Mesodermal cell (in vitro differentiated cells): ENCODE measurements at regions not wholly inside any gene's neighbourhood (a gene's known extent, or its start where the extent isn't known, plus 50 kb on each side); places are given as distances from the start of the nearest gene placed in this dataset.

Source experiments
- H3K27ac ChIP-seq: 2 replicates; pipeline ENCODE4 v1.7.0; 2013; ENCODE audit warnings: mild to moderate bottlenecking, low read depth, low read length, moderate library complexity; ENCODE audit not compliant: severe bottlenecking
- H3K36me3 ChIP-seq: 2 replicates; pipeline ENCODE4 v1.7.1; 2013; ENCODE audit warnings: mild to moderate bottlenecking, low read length, moderate library complexity; ENCODE audit not compliant: control insufficient read depth, insufficient read depth
- H3K4me1 ChIP-seq: one replicate; pipeline ENCODE4 v1.7.1; 2013; ENCODE audit warnings: mild to moderate bottlenecking, low read length; ENCODE audit not compliant: insufficient read depth, control insufficient read depth, poor library complexity, severe bottlenecking
- H3K4me3 ChIP-seq: 2 replicates; pipeline ENCODE4 v1.7.0; 2013; ENCODE audit warnings: low read length, control low read depth, mild to moderate bottlenecking; ENCODE audit not compliant: insufficient read depth, poor library complexity, severe bottlenecking; ENCODE audit errors: extremely low read depth
- H3K9me3 ChIP-seq: 2 replicates; pipeline ENCODE4 v1.7.1; 2013; ENCODE audit warnings: mild to moderate bottlenecking, low read length, moderate library complexity; ENCODE audit not compliant: control insufficient read depth
- WGBS, 2 experiments: methylation state at CpG; one replicate each; pipeline ENCODE4 v1.1.5; 2013; ENCODE audit warnings: missing lambda C conversion rate in 2 of 2; ENCODE audit not compliant: insufficient coverage in 2 of 2; 5-methylcytosine and 5-hydroxymethylcytosine counted together

- no peak overlapping the region for H3K27ac ChIP-seq
- WGBS, 2 experiments = no CpG with 5 or more reads among the region's 1 CpG
- no peak overlapping the region for H3K4me3 ChIP-seq
- H3K9me3 ChIP-seq = no peaks in the 10 kb centered on the region
- H3K36me3 ChIP-seq = no peaks in the 10 kb centered on the region
- no peaks in the 10 kb centered on the region for H3K4me1 ChIP-seq
Observed at GRCh38 chr3:117822416-117822815, 1112.8 kb downstream of the TUSC7 start.

GRCh38 chr3:117836296-117836695, 1126.7 kb downstream of the TUSC7 start:
- no peaks in the 10 kb centered on the region for H3K4me1 ChIP-seq
- H3K36me3 ChIP-seq = no peaks in the 10 kb centered on the region
- H3K27ac ChIP-seq = no peak overlapping the region
- no peaks in the 10 kb centered on the region for H3K9me3 ChIP-seq
- H3K4me3 ChIP-seq = no peak overlapping the region
- WGBS, 2 experiments = no CpG with 5 or more reads among the region's 1 CpG

DNA sequence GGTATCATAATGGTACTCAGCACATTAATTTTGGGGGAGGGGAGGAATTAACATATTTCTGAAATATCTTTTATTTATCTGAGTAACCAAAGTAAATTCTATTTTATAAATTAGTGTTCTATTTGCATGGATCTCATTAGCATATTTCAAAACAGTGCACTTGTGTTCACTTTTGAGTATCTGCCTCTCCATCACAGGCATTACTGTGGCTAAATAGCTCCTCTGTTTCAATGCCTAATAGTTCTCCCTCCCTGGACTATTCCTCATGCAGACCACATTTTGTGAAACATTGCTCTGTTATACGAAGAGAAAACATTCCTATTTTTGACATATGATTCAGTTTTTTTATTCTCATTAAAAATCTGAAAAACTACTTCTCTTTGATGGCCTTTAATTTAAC, 1127.8 kb downstream of the TUSC7 start:
- no CpG with 5 or more reads among the region's 1 CpG for WGBS, 2 experiments
- no peak overlapping the region for H3K27ac ChIP-seq

DNA sequence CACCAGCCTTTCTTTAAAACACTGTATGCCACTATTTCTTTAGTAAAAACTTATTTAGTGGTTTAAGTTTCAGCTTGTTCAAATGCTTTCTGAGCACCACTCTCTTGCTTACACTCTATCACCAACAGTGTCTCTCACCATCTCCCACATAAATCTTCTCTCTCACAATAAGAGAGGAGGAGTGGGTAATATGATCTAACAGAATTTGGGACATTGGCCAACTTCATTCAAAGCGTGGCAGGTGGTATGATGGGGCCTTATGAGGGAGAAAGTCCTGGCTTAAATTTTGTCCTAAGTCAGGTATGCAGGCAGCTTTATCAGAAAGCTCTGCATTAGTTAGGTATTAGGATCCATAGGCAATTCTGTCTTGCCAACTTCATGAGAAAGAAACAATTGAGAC, 1132.5 kb downstream of the TUSC7 start:
- WGBS, 2 experiments = no CpG with 5 or more reads among the region's 1 CpG
- H3K4me1 ChIP-seq = no peaks in the 10 kb centered on the region
- H3K9me3 ChIP-seq = no peaks in the 10 kb centered on the region
- H3K36me3 ChIP-seq = no peaks in the 10 kb centered on the region
- no peak overlapping the region for H3K4me3 ChIP-seq
- H3K27ac ChIP-seq = no peak overlapping the region

More for the DNA sequence above, 1127.8 kb downstream of the TUSC7 start:
- H3K4me1 ChIP-seq = no peaks in the 10 kb centered on the region
- no peak overlapping the region for H3K4me3 ChIP-seq
- H3K9me3 ChIP-seq = no peaks in the 10 kb centered on the region
- no peaks in the 10 kb centered on the region for H3K36me3 ChIP-seq

DNA sequence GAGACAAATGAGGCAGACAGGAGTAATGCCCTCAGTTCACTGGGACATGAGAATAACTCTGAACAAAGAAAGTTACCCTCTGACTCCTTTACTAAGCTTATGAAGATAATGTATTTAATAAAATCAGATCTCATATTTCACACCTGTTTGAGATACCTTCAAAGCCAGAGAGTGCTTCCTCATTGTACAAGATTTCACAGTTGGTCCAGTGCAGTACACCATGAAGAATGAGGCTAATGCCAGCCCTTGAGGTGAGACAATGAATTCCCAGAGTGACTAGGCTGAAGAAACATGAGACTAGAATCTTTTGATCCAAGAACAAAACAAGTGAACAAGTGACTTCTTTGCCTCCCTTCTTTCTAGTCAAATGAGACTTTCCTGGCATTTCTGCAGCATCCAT, 1133.8 kb downstream of the TUSC7 start:
- Histone ChIP-seq H3K9me3 (no peaks in the 10 kb centered on the region), H3K36me3 (no peaks in the 10 kb centered on the region), H3K27ac (no peak overlapping the region), H3K4me1 (no peaks in the 10 kb centered on the region), H3K4me3 (no peak overlapping the region)

DNA sequence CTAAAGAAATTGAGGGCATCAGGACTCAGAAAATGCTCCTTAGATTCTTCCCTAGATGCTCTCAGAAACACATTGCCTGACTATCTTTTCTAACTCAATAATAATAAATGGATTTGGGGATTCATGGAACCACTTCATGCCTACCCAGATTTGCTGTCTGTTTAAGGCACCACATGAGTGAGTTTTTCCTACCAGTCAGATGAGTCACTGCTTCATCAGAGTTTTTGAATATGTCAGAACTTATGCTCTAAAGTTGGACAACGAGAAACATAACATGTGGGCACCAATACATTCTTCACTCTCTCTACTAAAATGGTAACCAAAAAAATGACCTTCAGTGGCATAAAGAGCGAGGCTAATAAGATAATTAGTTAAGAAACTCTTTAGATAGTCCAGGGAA, 1135.1 kb downstream of the TUSC7 start:
- Histone ChIP-seq H3K9me3 (no peaks in the 10 kb centered on the region), H3K27ac (no peak overlapping the region), H3K4me1 (no peaks in the 10 kb centered on the region), H3K4me3 (no peak overlapping the region), H3K36me3 (no peaks in the 10 kb centered on the region)
- 80% methylated on average over 2 of the region's 2 CpGs; no CpG with 5 or more reads in 1 of the 2 experiments for WGBS, 2 experiments

DNA sequence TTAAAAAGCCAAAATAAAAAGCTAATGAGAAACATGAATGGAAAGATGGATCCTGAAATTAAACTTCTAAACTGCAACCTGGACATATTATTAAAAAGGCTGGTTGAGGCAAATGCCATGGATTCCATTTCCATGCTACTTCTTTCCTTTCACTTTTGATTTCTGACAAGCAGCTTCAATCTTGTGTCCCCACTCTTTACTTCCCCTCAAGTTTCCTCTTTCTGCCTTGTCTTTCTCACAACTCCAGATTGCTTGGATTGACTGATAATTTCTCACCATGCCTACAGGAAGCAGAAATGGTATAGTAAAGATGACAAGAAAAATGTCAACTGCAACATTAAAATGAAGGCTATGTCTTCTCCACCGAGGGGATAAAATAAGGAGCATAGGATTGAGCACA, 1136.7 kb downstream of the TUSC7 start:
- Histone ChIP-seq H3K4me1 (no peaks in the 10 kb centered on the region), H3K9me3 (no peaks in the 10 kb centered on the region), H3K27ac (no peak overlapping the region), H3K4me3 (no peak overlapping the region), H3K36me3 (no peaks in the 10 kb centered on the region)
- 91 to 100% methylated on average over 1 of the region's 1 CpG for WGBS, 2 experiments

DNA sequence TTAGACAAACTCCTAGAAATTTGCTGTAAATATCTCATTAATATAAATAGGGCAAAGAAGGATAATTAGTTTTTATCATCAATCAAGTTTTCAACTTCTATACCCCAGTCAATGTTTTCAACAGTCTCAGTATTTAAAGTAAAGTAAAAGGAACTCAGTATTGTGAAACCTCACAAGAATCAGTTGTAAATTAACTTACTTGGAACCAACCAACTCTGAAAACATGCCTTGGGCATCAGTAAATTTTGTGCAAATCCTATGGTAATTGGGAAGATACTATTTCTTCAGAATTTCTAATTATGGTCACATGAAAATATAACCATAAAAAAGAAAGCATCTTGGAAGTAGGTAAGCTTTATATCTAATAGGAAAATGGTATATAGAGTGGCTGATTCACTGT, 1139.0 kb downstream of the TUSC7 start:
- H3K4me1 ChIP-seq = no peaks in the 10 kb centered on the region
- H3K4me3 ChIP-seq = no peak overlapping the region
- no peaks in the 10 kb centered on the region for H3K9me3 ChIP-seq
- H3K36me3 ChIP-seq = no peaks in the 10 kb centered on the region
- no peak overlapping the region for H3K27ac ChIP-seq

GRCh38 chr3:117853923-117854668, 1144.5 kb downstream of the TUSC7 start:
- Histone ChIP-seq H3K4me1 (peaks cover 5% of the 10 kb centered on the region), H3K9me3 (no peaks in the 10 kb centered on the region), H3K27ac (no peak overlapping the region), H3K4me3 (no peak overlapping the region), H3K36me3 (no peaks in the 10 kb centered on the region)
- 83 to 100% methylated on average over 4 to 5 of the region's 5 CpGs for WGBS, 2 experiments

DNA sequence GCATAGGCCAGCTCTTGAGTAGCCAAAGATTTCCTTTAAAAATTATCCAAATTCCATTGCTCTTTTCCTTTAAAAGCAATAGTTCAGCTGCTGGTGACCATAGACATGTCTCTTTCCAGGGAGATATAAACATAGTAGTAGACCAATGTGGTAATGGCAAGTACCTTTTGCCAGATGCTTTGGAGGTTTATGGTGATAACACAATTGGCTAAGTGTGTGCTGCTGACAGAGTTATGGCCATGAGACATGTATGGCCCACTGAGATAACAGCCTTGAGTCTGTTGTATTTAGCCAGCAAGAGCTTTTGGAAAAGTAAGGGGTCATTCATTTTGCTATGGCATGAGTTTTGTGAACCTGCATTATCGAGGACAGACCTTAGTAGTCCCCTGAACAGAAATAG, 1146.8 kb downstream of the TUSC7 start:
- no peaks in the 10 kb centered on the region for H3K36me3 ChIP-seq
- WGBS, 2 experiments = 91 to 100% methylated on average over 1 of the region's 1 CpG
- H3K9me3 ChIP-seq = no peaks in the 10 kb centered on the region
- peaks cover 5% of the 10 kb centered on the region for H3K4me1 ChIP-seq
- no peak overlapping the region for H3K27ac ChIP-seq
- H3K4me3 ChIP-seq = no peak overlapping the region

DNA sequence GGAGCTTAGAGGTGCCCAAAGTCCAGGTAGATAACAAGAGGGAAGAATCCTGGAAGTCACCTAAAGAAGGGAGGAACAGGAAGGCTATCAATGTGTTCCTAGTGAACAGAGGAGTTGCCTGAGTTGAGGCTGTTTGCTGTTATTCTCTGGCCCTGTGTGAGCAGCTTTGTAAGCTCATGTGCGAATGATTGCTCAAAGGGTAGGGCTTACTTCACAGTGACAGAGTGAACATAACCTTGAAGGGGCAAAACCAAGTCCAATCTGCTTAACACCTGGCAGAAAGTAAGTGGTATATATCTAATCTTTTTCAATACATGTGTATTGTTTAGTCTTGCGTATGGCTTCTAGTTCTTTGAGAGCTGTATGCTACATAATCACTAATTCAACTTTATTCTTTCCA, 1153.6 kb downstream of the TUSC7 start:
- Histone ChIP-seq H3K9me3 (no peaks in the 10 kb centered on the region), H3K36me3 (no peaks in the 10 kb centered on the region), H3K4me1 (no peaks in the 10 kb centered on the region), H3K27ac (no peak overlapping the region), H3K4me3 (no peak overlapping the region)
- 86% methylated on average over 1 of the region's 2 CpGs; no CpG with 5 or more reads in 1 of the 2 experiments for WGBS, 2 experiments
